K562 (cell line): ENCODE measurements at regions not wholly inside any gene's neighbourhood (a gene's known extent, or its start where the extent isn't known, plus 50 kb on each side); places are given as distances from the start of the nearest gene placed in this dataset.

Experiments used
- GTF2F1 ChIP-seq: IDR thresholded peaks from 2 replicates; pipeline ENCODE4 v1.6.1; 2011; ENCODE audit warnings: low read depth, low read length, improper control_type of control experiment
- MYBL2 ChIP-seq, 2 experiments: fragments of 450-650 bp in 1 of 2; sonication (generic) in 1 of 2; formaldehyde crosslinking in 1 of 2; IDR thresholded peaks; 2 replicates each; pipeline versions ENCODE4 v1.6.1 to v1.8.1; 2017 to 2022; ENCODE audit warnings: borderline replicate concordance in 1 of 2, inconsistent platforms in 1 of 2, low read depth in 1 of 2, mild to moderate bottlenecking in 1 of 2, missing genetic modification reagents in 1 of 2, moderate library complexity in 1 of 2
- PHF8 ChIP-seq: fragments of 200-600 bp; sonication (generic); IDR thresholded peaks from 2 replicates; pipeline ENCODE4 v1.6.1; 2012; ENCODE audit warnings: mixed run types, mild to moderate bottlenecking, inconsistent platforms, low read length, moderate library complexity, borderline replicate concordance
- RBM39 ChIP-seq: fragments of 200-400 bp; formaldehyde crosslinking; optimal IDR thresholded peaks from 2 replicates; pipeline ENCODE3; 2018; ENCODE audit warnings: low read depth, low read length
- SMAD1 ChIP-seq: fragments of 150-350 bp; IDR thresholded peaks from 2 replicates; pipeline ENCODE4 v1.6.1; 2014; ENCODE audit warnings: low read length, low read depth; ENCODE audit not compliant: partially characterized antibody
- XRCC4 ChIP-seq: IDR thresholded peaks from one replicate; pipeline ENCODE4 v1.6.1; 2011; ENCODE audit not compliant: insufficient read depth, insufficient read length; ENCODE audit errors: extremely low read depth
- ZNF175 ChIP-seq: fragments of 200-800 bp; sonication (Bioruptor generic); IDR thresholded peaks from 2 replicates; pipeline ENCODE4 v1.6.1; 2016; ENCODE audit warnings: low read depth, mild to moderate bottlenecking, missing genetic modification characterization, missing compliant biosample characterization
- ZNF347 ChIP-seq: fragments of 450-650 bp; formaldehyde crosslinking; IDR thresholded peaks from 2 replicates; pipeline ENCODE4 v1.4.0; 2020; ENCODE audit warnings: low read depth, mild to moderate bottlenecking, moderate library complexity
- ZNF551 ChIP-seq: fragments of 250-450 bp; sonication (Bioruptor Pico); IDR thresholded peaks from 2 replicates; pipeline ENCODE4 v1.5.0; 2021; ENCODE audit warnings: mild to moderate bottlenecking, moderate library complexity
- TF ChIP-seq, protein P1 (sequence below): IDR thresholded peaks from 3 replicates; pipeline ENCODE4 v1.6.1; 2011; ENCODE audit warnings: borderline replicate concordance, mild to moderate bottlenecking, moderate library complexity; ENCODE audit not compliant: insufficient read length; ENCODE audit errors: extremely low read depth

- TF ChIP-seq, protein P1, sequence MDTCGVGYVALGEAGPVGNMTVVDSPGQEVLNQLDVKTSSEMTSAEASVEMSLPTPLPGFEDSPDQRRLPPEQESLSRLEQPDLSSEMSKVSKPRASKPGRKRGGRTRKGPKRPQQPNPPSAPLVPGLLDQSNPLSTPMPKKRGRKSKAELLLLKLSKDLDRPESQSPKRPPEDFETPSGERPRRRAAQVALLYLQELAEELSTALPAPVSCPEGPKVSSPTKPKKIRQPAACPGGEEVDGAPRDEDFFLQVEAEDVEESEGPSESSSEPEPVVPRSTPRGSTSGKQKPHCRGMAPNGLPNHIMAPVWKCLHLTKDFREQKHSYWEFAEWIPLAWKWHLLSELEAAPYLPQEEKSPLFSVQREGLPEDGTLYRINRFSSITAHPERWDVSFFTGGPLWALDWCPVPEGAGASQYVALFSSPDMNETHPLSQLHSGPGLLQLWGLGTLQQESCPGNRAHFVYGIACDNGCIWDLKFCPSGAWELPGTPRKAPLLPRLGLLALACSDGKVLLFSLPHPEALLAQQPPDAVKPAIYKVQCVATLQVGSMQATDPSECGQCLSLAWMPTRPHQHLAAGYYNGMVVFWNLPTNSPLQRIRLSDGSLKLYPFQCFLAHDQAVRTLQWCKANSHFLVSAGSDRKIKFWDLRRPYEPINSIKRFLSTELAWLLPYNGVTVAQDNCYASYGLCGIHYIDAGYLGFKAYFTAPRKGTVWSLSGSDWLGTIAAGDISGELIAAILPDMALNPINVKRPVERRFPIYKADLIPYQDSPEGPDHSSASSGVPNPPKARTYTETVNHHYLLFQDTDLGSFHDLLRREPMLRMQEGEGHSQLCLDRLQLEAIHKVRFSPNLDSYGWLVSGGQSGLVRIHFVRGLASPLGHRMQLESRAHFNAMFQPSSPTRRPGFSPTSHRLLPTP: no peak
- TF ChIP-seq RBM39: no peak
- no peak for TF ChIP-seq MYBL2 (IDR thresholded peaks at IDR 0.05; ENCODE audit: low read depth)
- no peak for TF ChIP-seq MYBL2 (CRISPR knock-in tag; IDR thresholded peaks at IDR 0.05; ENCODE audit: borderline replicate concordance)
- TF ChIP-seq ZNF551 (CRISPR knock-in tag): no peak
- no peak for TF ChIP-seq XRCC4
- no peak for TF ChIP-seq ZNF175
- TF ChIP-seq PHF8: no peak
- no peak for TF ChIP-seq GTF2F1
- TF ChIP-seq ZNF347 (CRISPR knock-in tag): no peak
- no peak for TF ChIP-seq SMAD1
Observed at GRCh38 chr19:32104850-32105235, 240.6 kb upstream of the ZNF507 start (continued).
